GM21381 (cell line): ENCODE measurements at regions not wholly inside any gene's neighbourhood (a gene's known extent, or its start where the extent isn't known, plus 50 kb on each side); places are given as distances from the start of the nearest gene placed in this dataset.

ENCODE experiments used
- ATAC-seq: cut with Tn5 transposase; IDR thresholded peaks from one replicate; pipeline ENCODE4 v1.9.1; 2021; ENCODE audit warnings: mild to moderate bottlenecking, moderate library complexity; ENCODE audit not compliant: unreplicated experiment

GRCh38 chr13:104014803-104015645 lies 948.8 kb upstream of the SLC10A2 start:
- ATAC-seq: no peak

- no peak for ATAC-seq
These were observed 945.5 kb upstream of the SLC10A2 start for GRCh38 chr13:104011505-104012241.

- ATAC-seq: no peak
These were observed 942.6 kb upstream of the SLC10A2 start for GRCh38 chr13:104008541-104009435.

- ATAC-seq: no peak
These were observed 941.9 kb upstream of the SLC10A2 start for GRCh38 chr13:104008075-104008474.

GRCh38 chr13:104006625-104007075 lies 940.4 kb upstream of the SLC10A2 start:
- no peak for ATAC-seq

GRCh38 chr13:104004572-104004971 lies 938.4 kb upstream of the SLC10A2 start:
- no peak for ATAC-seq

GRCh38 chr13:104002216-104002615 lies 936.0 kb upstream of the SLC10A2 start:
- no peak for ATAC-seq

GRCh38 chr13:104001766-104002165 lies 935.5 kb upstream of the SLC10A2 start:
- ATAC-seq: no peak

GRCh38 chr13:103996733-103997132 lies 930.5 kb upstream of the SLC10A2 start:
- ATAC-seq: no peak

GRCh38 chr13:103983948-103984347 lies 917.7 kb upstream of the SLC10A2 start:
- no peak for ATAC-seq

GRCh38 chr13:103976371-103976770 lies 910.2 kb upstream of the SLC10A2 start:
- no peak for ATAC-seq

GRCh38 chr13:103973740-103974139 lies 907.5 kb upstream of the SLC10A2 start:
- no peak for ATAC-seq

- ATAC-seq: no peak
These were observed 903.4 kb upstream of the SLC10A2 start for GRCh38 chr13:103969520-103970050.

- no peak for ATAC-seq
These were observed 899.5 kb upstream of the SLC10A2 start for GRCh38 chr13:103965506-103966243.

- ATAC-seq: no peak
These were observed 895.6 kb upstream of the SLC10A2 start for GRCh38 chr13:103961784-103962183.

- no peak for ATAC-seq
These were observed 894.9 kb upstream of the SLC10A2 start for GRCh38 chr13:103961129-103961528.

- no peak for ATAC-seq
These were observed 893.8 kb upstream of the SLC10A2 start for GRCh38 chr13:103960001-103960400.

- no peak for ATAC-seq
These were observed 892.5 kb upstream of the SLC10A2 start for GRCh38 chr13:103958691-103959090.

GRCh38 chr13:103957939-103958338 lies 891.7 kb upstream of the SLC10A2 start:
- no peak for ATAC-seq

- ATAC-seq: no peak
These were observed 887.6 kb upstream of the SLC10A2 start for GRCh38 chr13:103953859-103954258.
